Ovary (tissue), 7 donors: ENCODE measurements at regions not wholly inside any gene's neighbourhood (a gene's known extent, or its start where the extent isn't known, plus 50 kb on each side); places are given as distances from the start of the nearest gene placed in this dataset.

Experiments
- DNase-seq, 5 donors: peaks; one replicate each; pipeline ENCODE4 v3.0.0-alpha.2; 2019 to 2020
- H3K27ac ChIP-seq, 2 donors: fragments of 200-600 bp; one replicate each; pipeline versions ENCODE4 v1.5.1 to v1.8.0; 2019 to 2022
- H3K27me3 ChIP-seq: fragments of 200-600 bp; one replicate; pipeline ENCODE4 v1.8.0; 2022
- H3K36me3 ChIP-seq: fragments of 200-600 bp; sonication (generic); one replicate; pipeline ENCODE4 v1.5.1; 2019
- H3K4me1 ChIP-seq: one replicate; pipeline ENCODE4 v1.8.1; 2013; ENCODE audit warnings: mild to moderate bottlenecking, moderate library complexity; ENCODE audit not compliant: insufficient read depth
- H3K4me3 ChIP-seq: fragments of 200-600 bp; sonication (generic); one replicate; pipeline ENCODE4 v1.5.1; 2017
- H3K9me3 ChIP-seq, 2 donors: fragments of 200-600 bp in 1 of 2; sonication (generic) in 1 of 2; one replicate each; pipeline versions ENCODE4 v1.5.1 to v1.8.1; 2013 to 2019; ENCODE audit warnings: mild to moderate bottlenecking in 1 of 2, moderate library complexity in 1 of 2
- CTCF ChIP-seq, 3 donors: fragments of 450-650 bp in 2 of 3; fragments of 200-600 bp in 1 of 3; IDR thresholded peaks; one replicate each; pipeline versions ENCODE4 v1.5.1 to v1.8.0; 2016 to 2022; ENCODE audit warnings: antibody characterized with exemption in 3 of 3, mild to moderate bottlenecking in 1 of 3
- EP300 ChIP-seq: sonication (generic); formaldehyde crosslinking; IDR thresholded peaks from one replicate; pipeline ENCODE4 v1.6.1; 2017; ENCODE audit warnings: antibody characterized with exemption
- POLR2A ChIP-seq: fragments of 450-650 bp; IDR thresholded peaks from one replicate; pipeline ENCODE4 v1.6.1; 2017; ENCODE audit warnings: antibody characterized with exemption, mild to moderate bottlenecking, moderate library complexity
- WGBS, 3 donors: extraction: QIAGEN DNeasy Blood & Tissue Kit in 1 of 3; methylation state at CpG; one replicate each; pipeline versions ENCODE4 v1.1.5 to v1.1.7; 2013 to 2017; 5-methylcytosine and 5-hydroxymethylcytosine counted together
- intact Hi-C, 4 donors: fragments of 100-400 bp; cut with DNase I; formaldehyde crosslinking; loops; one replicate each; pipeline versions ENCODE4 v1.11.0 to v1.15.1; 2022 to 2023
- donor health status: DM: no; HTN: no; CAD: no; lungs with moderate emphysema.
- donor health status: DM: no; HTN: no; CAD: no.
- donor health status: Bipolar disorder and iron deficiency.
- donor health status: DM: no; HTN: no; CAD: no.
- donor health status: DM: yes; HTN: yes; CAD: no.

- H3K4me1 ChIP-seq, result no peaks in the 10 kb centered on the region
- H3K4me3 ChIP-seq, result no peak overlapping the region
- H3K36me3 ChIP-seq, result no peaks in the 10 kb centered on the region
- H3K27ac ChIP-seq, result no peak overlapping the region
- DNase-seq, result no peak
- H3K27me3 ChIP-seq, result no peaks in the 10 kb centered on the region
- intact Hi-C loops, result no loop called here
- H3K9me3 ChIP-seq, result no peaks in the 10 kb centered on the region
- WGBS, 3 donors, result 64 to 67% (median 64%) methylated on average over 3 of the region's 3 CpGs
- no peak for TF ChIP-seq POLR2A
- TF ChIP-seq EP300, result no peak
- no peak for TF ChIP-seq CTCF (IDR thresholded peaks at IDR 0.05)
Observed at GRCh38 chr13:69601661-69602060, 506.0 kb upstream of the ATXN8OS start.

GRCh38 chr13:69600811-69601210 lies 506.8 kb upstream of the ATXN8OS start:
- intact Hi-C loops, result no loop called here
- TF ChIP-seq EP300 (no peak), CTCF (IDR thresholded peaks at IDR 0.05) (no peak), POLR2A (no peak)
- 78 to 92% (median 82%) methylated on average over 3 of the region's 3 CpGs for WGBS, 3 donors
- Histone ChIP-seq H3K27ac (no peak overlapping the region), H3K4me1 (no peaks in the 10 kb centered on the region), H3K27me3 (no peaks in the 10 kb centered on the region), H3K4me3 (no peak overlapping the region), H3K36me3 (no peaks in the 10 kb centered on the region), H3K9me3 (no peaks in the 10 kb centered on the region)
- DNase-seq, result no peak

GRCh38 chr13:69597088-69597487 lies 510.5 kb upstream of the ATXN8OS start:
- H3K9me3 ChIP-seq, result no peaks in the 10 kb centered on the region
- H3K36me3 ChIP-seq, result no peaks in the 10 kb centered on the region
- WGBS, 3 donors, result 87 to 94% (median 92%) methylated on average over 5 of the region's 5 CpGs
- no peak for DNase-seq
- TF ChIP-seq EP300, result no peak
- no peak for TF ChIP-seq POLR2A
- TF ChIP-seq CTCF (IDR thresholded peaks at IDR 0.05), result no peak
- H3K27me3 ChIP-seq, result no peaks in the 10 kb centered on the region
- intact Hi-C loops, result no loop called here
- no peaks in the 10 kb centered on the region for H3K4me1 ChIP-seq
- H3K4me3 ChIP-seq, result no peak overlapping the region
- H3K27ac ChIP-seq, result no peak overlapping the region

GRCh38 chr13:69595181-69595580 lies 512.4 kb upstream of the ATXN8OS start:
- WGBS, 3 donors, result 67 to 75% (median 67%) methylated on average over 1 of the region's 1 CpG
- Histone ChIP-seq H3K27me3 (no peaks in the 10 kb centered on the region), H3K4me1 (no peaks in the 10 kb centered on the region), H3K9me3 (no peaks in the 10 kb centered on the region), H3K4me3 (no peak overlapping the region), H3K36me3 (no peaks in the 10 kb centered on the region), H3K27ac (no peak overlapping the region)
- no peak for DNase-seq
- TF ChIP-seq CTCF (IDR thresholded peaks at IDR 0.05) (no peak), POLR2A (no peak), EP300 (no peak)
- intact Hi-C loops, result no loop called here

GRCh38 chr13:69591437-69591836 lies 516.2 kb upstream of the ATXN8OS start:
- Histone ChIP-seq H3K36me3 (no peaks in the 10 kb centered on the region), H3K4me1 (no peaks in the 10 kb centered on the region), H3K27ac (no peak overlapping the region), H3K27me3 (no peaks in the 10 kb centered on the region), H3K4me3 (no peak overlapping the region), H3K9me3 (no peaks in the 10 kb centered on the region)
- TF ChIP-seq CTCF (IDR thresholded peaks at IDR 0.05) (no peak), EP300 (no peak), POLR2A (no peak)
- intact Hi-C loops, result no loop called here
- no peak for DNase-seq
- WGBS, 3 donors, result 37 to 77% (median 55%) methylated on average over 2 of the region's 2 CpGs
